ENCODE measurements at regions not wholly inside any gene's neighbourhood (a gene's known extent, or its start where the extent isn't known, plus 50 kb on each side); places are given as distances from the start of the nearest gene placed in this dataset.

- no peak overlapping the region for H3K27ac Mint-ChIP-seq
- H3K27me3 Mint-ChIP-seq = no peaks in the 10 kb centered on the region
- H3K36me3 Mint-ChIP-seq (ENCODE audit: insufficient read depth) = peaks cover 5% of the 10 kb centered on the region
These were observed 171.0 kb upstream of the FOXN3 start for GRCh38 chr14:89588016-89588415.

GRCh38 chr14:89587136-89587420 is 170.0 kb upstream of the FOXN3 start:
- no peaks in the 10 kb centered on the region for H3K27me3 Mint-ChIP-seq
- H3K4me3 Mint-ChIP-seq (ENCODE audit: low read depth) = no peak overlapping the region
- DNase-seq (ENCODE audit: low spot score, unreplicated experiment) = no peak
- no peak for TF ChIP-seq CTCF (IDR thresholded peaks at IDR 0.05; ENCODE audit: unreplicated experiment)
- H3K36me3 Mint-ChIP-seq (ENCODE audit: insufficient read depth) = peaks cover 4% of the 10 kb centered on the region
- peaks cover 8% of the 10 kb centered on the region for H3K9me3 Mint-ChIP-seq (ENCODE audit: low read depth)
- peaks cover 3% of the 10 kb centered on the region for H3K4me1 Mint-ChIP-seq (ENCODE audit: low read depth)
- H3K27ac Mint-ChIP-seq = no peak overlapping the region

More at GRCh38 chr14:89588016-89588415, 171.0 kb upstream of the FOXN3 start:
- no peak for DNase-seq (ENCODE audit: low spot score, unreplicated experiment)
- Mint-ChIP-seq H3K4me1 (ENCODE audit: low read depth) (peaks cover 3% of the 10 kb centered on the region), H3K9me3 (ENCODE audit: low read depth) (peaks cover 15% of the 10 kb centered on the region), H3K4me3 (ENCODE audit: low read depth) (no peak overlapping the region)
- no peak for TF ChIP-seq CTCF (IDR thresholded peaks at IDR 0.05; ENCODE audit: unreplicated experiment)

GRCh38 chr14:89586258-89587135 is 169.5 kb upstream of the FOXN3 start:
- no peak overlapping the region for H3K27ac Mint-ChIP-seq
- H3K9me3 Mint-ChIP-seq (ENCODE audit: low read depth) = peaks cover 2% of the 10 kb centered on the region
- DNase-seq (ENCODE audit: low spot score, unreplicated experiment) = no peak
- no peak overlapping the region for H3K4me3 Mint-ChIP-seq (ENCODE audit: low read depth)
- TF ChIP-seq CTCF (IDR thresholded peaks at IDR 0.05; ENCODE audit: unreplicated experiment) = no peak
- H3K36me3 Mint-ChIP-seq (ENCODE audit: insufficient read depth) = peaks cover 5% of the 10 kb centered on the region
- H3K27me3 Mint-ChIP-seq = no peaks in the 10 kb centered on the region
- peaks cover 3% of the 10 kb centered on the region for H3K4me1 Mint-ChIP-seq (ENCODE audit: low read depth)

GRCh38 chr14:89578156-89578555 is 161.1 kb upstream of the FOXN3 start:
- Mint-ChIP-seq H3K9me3 (ENCODE audit: low read depth) (no peaks in the 10 kb centered on the region), H3K36me3 (ENCODE audit: insufficient read depth) (peaks cover 3% of the 10 kb centered on the region), H3K4me1 (ENCODE audit: low read depth) (peaks cover 31% of the 10 kb centered on the region), H3K4me3 (ENCODE audit: low read depth) (no peak overlapping the region), H3K27me3 (peaks cover 10% of the 10 kb centered on the region), H3K27ac (no peak overlapping the region)
- no peak for DNase-seq (ENCODE audit: low spot score, unreplicated experiment)
- TF ChIP-seq CTCF (IDR thresholded peaks at IDR 0.05; ENCODE audit: unreplicated experiment) = no peak

- peaks cover 31% of the 10 kb centered on the region for H3K4me1 Mint-ChIP-seq (ENCODE audit: low read depth)
- no peak overlapping the region for H3K27ac Mint-ChIP-seq
- peaks cover 10% of the 10 kb centered on the region for H3K27me3 Mint-ChIP-seq
- peak overlapping the region; percentile 59 for H3K4me3 Mint-ChIP-seq (ENCODE audit: low read depth)
- no peak for DNase-seq (ENCODE audit: low spot score, unreplicated experiment)
- H3K36me3 Mint-ChIP-seq (ENCODE audit: insufficient read depth) = peaks cover under 1% of the 10 kb centered on the region
- TF ChIP-seq CTCF (IDR thresholded peaks at IDR 0.05; ENCODE audit: unreplicated experiment) = no peak
- H3K9me3 Mint-ChIP-seq (ENCODE audit: low read depth) = no peaks in the 10 kb centered on the region
These were observed 159.9 kb upstream of the FOXN3 start for GRCh38 chr14:89576960-89577359.
